K562 (cell line): ENCODE measurements at regions not wholly inside any gene's neighbourhood (a gene's known extent, or its start where the extent isn't known, plus 50 kb on each side); places are given as distances from the start of the nearest gene placed in this dataset.

ENCODE experiments used
- ATAC-seq: fragments of 200-7000 bp; cut with Tn5 transposase; 3 replicates; pipeline ENCODE4 v1.9.1; 2020; ENCODE audit warnings: moderate library complexity
- BruUV-seq: library from RNA; stranded (reverse); fragments of 400-500 nt; replicated peaks from 2 replicates; lab custom pipeline; 2021; lab: Mats Ljungman, UMichigan
- CTCF ChIA-PET: fragments of 300-600 bp; formaldehyde crosslinking; extraction: SDS; loops from one replicate; lab custom pipeline; 2021; ENCODE audit warnings: low intra/inter-chr PET ratio; lab: Yijun Ruan, JAX
- POLR2A ChIA-PET: fragments of 300-600, 350-650 bp; sonication (Branson Sonifier 250); formaldehyde crosslinking; extraction: SDS; loops from one replicate; lab custom pipeline; 2021; ENCODE audit warnings: antibody characterized with exemption, inconsistent platforms; lab: Yijun Ruan, JAX
- DNase-seq, 4 experiments: peaks; one replicate each; pipeline versions ENCODE4 v3.0.0 to v3.0.0-alpha.2; 2011 to 2018; ENCODE audit warnings: low spot score in 3 of 4, mixed read lengths in 3 of 4; ENCODE audit errors: extremely low read depth in 1 of 4
- FAIRE-seq: peaks from 2 replicates; lab custom pipeline; 2011; peaks lifted over from hg19 to GRCh38; lab: Jason Lieb, UNC
- H2AFZ ChIP-seq: 2 replicates; pipeline ENCODE4 v1.6.0; 2011; ENCODE audit warnings: low read depth, low read length, control low read depth, inconsistent platforms
- H3K27ac ChIP-seq: fragments of 200-600 bp; 3 replicates; pipeline ENCODE4 v1.8.0; 2011; ENCODE audit warnings: low read depth, mild to moderate bottlenecking, control low read depth, inconsistent platforms, low read length, moderate library complexity, mixed read lengths; ENCODE audit errors: extremely low read depth
- H3K27me3 ChIP-seq, 2 experiments: fragments of 300-600 bp in 1 of 2; 2 replicates in 1 of 2; 3 replicates in 1 of 2; pipeline versions ENCODE4 v1.6.0 to v1.8.0; 2011; ENCODE audit warnings: inconsistent platforms in 2 of 2, low read length in 2 of 2, mild to moderate bottlenecking in 1 of 2, mixed read lengths in 1 of 2, moderate library complexity in 1 of 2; ENCODE audit not compliant: control insufficient read depth in 2 of 2, insufficient read depth in 2 of 2
- H3K36me3 ChIP-seq: fragments of 300-600 bp; 3 replicates; pipeline ENCODE4 v1.8.0; 2011; ENCODE audit warnings: mild to moderate bottlenecking, low read length, inconsistent platforms; ENCODE audit not compliant: control insufficient read depth, insufficient read depth
- H3K4me1 ChIP-seq, 2 experiments: fragments of 200-600 bp in 1 of 2; replicated peaks in 1 of 2; 2 replicates in 1 of 2; 3 replicates in 1 of 2; pipeline versions ENCODE4 v1.5.1 to v1.8.0; 2011; ENCODE audit warnings: inconsistent platforms in 2 of 2, low read length in 2 of 2, mild to moderate bottlenecking in 1 of 2, mixed read lengths in 1 of 2, moderate library complexity in 1 of 2; ENCODE audit not compliant: control insufficient read depth in 2 of 2, insufficient read depth in 2 of 2
- H3K4me2 ChIP-seq: 2 replicates; pipeline ENCODE4 v1.6.1; 2011; ENCODE audit warnings: low read length, control low read depth, inconsistent platforms, mixed read lengths; ENCODE audit not compliant: insufficient read depth
- H3K4me3 ChIP-seq: fragments of 200-600 bp; sonication (generic), shearing (Covaris generic); 2 replicates; pipeline ENCODE4 v1.5.1; 2016; ENCODE audit warnings: control low read depth, inconsistent platforms
- H3K79me2 ChIP-seq: fragments of 200-600 bp; 3 replicates; pipeline ENCODE4 v1.8.0; 2011; ENCODE audit warnings: low read length, inconsistent platforms; ENCODE audit not compliant: control insufficient read depth, insufficient read depth
- H3K9ac ChIP-seq, 2 experiments: 2 replicates each; pipeline versions ENCODE4 v1.6.0 to v1.6.1; 2011; ENCODE audit warnings: low read depth in 2 of 2, low read length in 2 of 2, control low read depth in 1 of 2, inconsistent platforms in 1 of 2, mild to moderate bottlenecking in 1 of 2, mixed read lengths in 1 of 2; ENCODE audit not compliant: insufficient read depth in 1 of 2
- H3K9me1 ChIP-seq: one replicate; pipeline ENCODE4 v1.6.0; 2011; ENCODE audit warnings: inconsistent platforms, mild to moderate bottlenecking, low read length, moderate library complexity; ENCODE audit not compliant: control insufficient read depth, insufficient read depth
- H3K9me3 ChIP-seq: replicated peaks from 2 replicates; pipeline ENCODE4 v1.5.1; 2011; ENCODE audit warnings: low read depth, low read length, inconsistent platforms; ENCODE audit not compliant: control insufficient read depth, insufficient read depth
- H4K20me1 ChIP-seq: replicated peaks from 2 replicates; pipeline ENCODE4 v1.6.1; 2011; ENCODE audit warnings: low read length, inconsistent platforms, mixed read lengths; ENCODE audit not compliant: control insufficient read depth, insufficient read depth
- CBFA2T2 ChIP-seq: fragments of 450-650 bp; conservative IDR thresholded peaks from 2 replicates; pipeline ENCODE4 v1.6.1; 2017; ENCODE audit warnings: mild to moderate bottlenecking
- FIP1L1 ChIP-seq: fragments of 200-400 bp; formaldehyde crosslinking; IDR thresholded peaks from 2 replicates; pipeline ENCODE4 v1.6.1; 2018; ENCODE audit warnings: mild to moderate bottlenecking, low read depth, low read length; ENCODE audit not compliant: poor library complexity, severe bottlenecking
- HDAC6 ChIP-seq: IDR thresholded peaks from 2 replicates; pipeline ENCODE4 v1.6.1; 2012; ENCODE audit warnings: low read depth, mild to moderate bottlenecking, control low read depth, inconsistent platforms, low read length, moderate library complexity
- KLF16 ChIP-seq: IDR thresholded peaks from 2 replicates; pipeline ENCODE4 v1.6.1; 2016; ENCODE audit warnings: antibody characterized with exemption
- MCM2 ChIP-seq: fragments of 450-650 bp; IDR thresholded peaks from 2 replicates; pipeline ENCODE4 v1.6.1; 2017; ENCODE audit warnings: low read depth, mild to moderate bottlenecking
- PRDM10 ChIP-seq: fragments of 450-650 bp; IDR thresholded peaks from 2 replicates; pipeline ENCODE4 v1.6.1; 2018; ENCODE audit not compliant: partially characterized antibody
- RFX7 ChIP-seq: fragments of 250-450 bp; sonication (Bioruptor Pico); IDR thresholded peaks from 2 replicates; pipeline ENCODE4 v1.5.1; 2021; ENCODE audit warnings: mild to moderate bottlenecking
- WHSC1 ChIP-seq: IDR thresholded peaks from one replicate; pipeline ENCODE4 v1.6.1; 2012; ENCODE audit warnings: low read length, control low read depth, inconsistent platforms
- ZNF449 ChIP-seq: fragments of 250-450 bp; sonication (Bioruptor Pico); IDR thresholded peaks from 2 replicates; pipeline ENCODE4 v1.8.0; 2022; ENCODE audit warnings: moderate library complexity, mild to moderate bottlenecking, inconsistent platforms
- WGBS: fragments of 100-300 bp; shearing (Covaris generic); methylation state at CpG from one replicate; pipeline ENCODE4 v1.1.6; 2016; ENCODE audit warnings: low coverage, mixed read lengths; ENCODE audit not compliant: insufficient coverage; ENCODE audit errors: missing lambda C conversion rate; 5-methylcytosine and 5-hydroxymethylcytosine counted together
- in situ Hi-C: fragments of 300-500 bp; cut with MboI; formaldehyde crosslinking; loops from 4 replicates; pipeline ENCODE4 v1.15.0; 2018; ENCODE audit warnings: inconsistent platforms, mixed read lengths
- intact Hi-C: fragments of 100-400 bp; cut with micrococcal nuclease; formaldehyde crosslinking; loops from 2 replicates; pipeline ENCODE4 v1.14.2; 2022

DNA sequence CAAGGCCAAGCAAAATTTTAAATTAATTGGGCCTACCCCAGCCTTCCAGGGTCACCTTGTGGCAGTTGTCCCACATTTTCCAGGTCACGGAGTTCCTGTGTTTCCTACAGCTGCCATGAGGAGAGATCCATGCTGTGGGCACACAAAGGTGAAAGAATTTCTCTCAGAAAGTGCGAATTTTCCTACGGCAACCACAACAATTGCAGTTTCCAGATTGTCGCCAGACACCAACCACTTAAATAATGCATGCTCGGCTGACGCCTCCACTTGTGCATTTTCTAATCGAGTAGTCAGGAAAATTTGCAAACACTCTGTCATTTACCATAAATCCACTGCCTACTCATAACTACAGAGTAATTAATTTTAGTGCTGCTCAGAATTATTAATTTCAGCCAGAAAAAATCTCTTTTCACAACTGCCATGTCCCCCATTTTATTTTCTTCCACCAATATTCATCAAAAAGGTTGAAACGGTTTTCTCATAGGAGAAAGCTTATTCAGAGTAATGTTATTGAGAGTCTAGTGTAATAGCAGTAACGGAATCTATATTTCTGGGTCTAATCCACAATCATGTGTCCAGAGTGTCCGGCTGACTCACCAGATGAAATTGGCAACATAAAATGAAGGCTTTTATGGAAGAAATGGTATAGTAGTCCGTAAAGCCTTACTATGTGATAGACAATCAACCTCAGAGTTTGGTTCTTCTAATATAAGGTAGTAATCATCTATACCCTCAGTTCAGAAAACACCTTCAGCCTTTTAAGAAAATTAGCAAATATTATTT, 389.8 kb downstream of the NR2F1-AS1 start:
- no peak overlapping the region for H2AFZ ChIP-seq
- ChIA-PET CTCF (no interaction called here), POLR2A (no interaction called here)
- intact Hi-C loops (no loop called here), in situ Hi-C loops (no loop called here)
- H3K27ac ChIP-seq: no peak overlapping the region
- no peak overlapping the region for H3K4me2 ChIP-seq
- no peak for DNase-seq
- no peaks in the 10 kb centered on the region for H3K9me1 ChIP-seq
- H3K4me1 ChIP-seq: no peaks in the 10 kb centered on the region
- ATAC-seq: no peak
- H3K79me2 ChIP-seq: no peaks in the 10 kb centered on the region
- WGBS: 2% methylated on average over 11 of the region's 11 CpGs
- H4K20me1 ChIP-seq: no peaks in the 10 kb centered on the region
- no TSS peak for BruUV-seq
- H3K36me3 ChIP-seq: no peaks in the 10 kb centered on the region
- H3K9ac ChIP-seq: no peak overlapping the region
- no peak for FAIRE-seq
- no peaks in the 10 kb centered on the region; the same call in 1 of the 2 replicates for H3K9me3 ChIP-seq
- no peaks in the 10 kb centered on the region for H3K27me3 ChIP-seq
- no peak overlapping the region for H3K4me3 ChIP-seq
- TF ChIP-seq ZNF449: no peak
- TF ChIP-seq PRDM10: no peak
- no peak for TF ChIP-seq KLF16
- no peak for TF ChIP-seq FIP1L1
- TF ChIP-seq WHSC1: no peak
- TF ChIP-seq CBFA2T2: no peak
- no peak for TF ChIP-seq RFX7 (CRISPR knock-in tag)
- TF ChIP-seq MCM2: no peak
- TF ChIP-seq HDAC6: no peak
